ENCODE measurements at regions not wholly inside any gene's neighbourhood (a gene's known extent, or its start where the extent isn't known, plus 50 kb on each side); places are given as distances from the start of the nearest gene placed in this dataset.
A peak's percentile ranks its signal among the peaks of the same experiment; 100 is the strongest.

DNA sequence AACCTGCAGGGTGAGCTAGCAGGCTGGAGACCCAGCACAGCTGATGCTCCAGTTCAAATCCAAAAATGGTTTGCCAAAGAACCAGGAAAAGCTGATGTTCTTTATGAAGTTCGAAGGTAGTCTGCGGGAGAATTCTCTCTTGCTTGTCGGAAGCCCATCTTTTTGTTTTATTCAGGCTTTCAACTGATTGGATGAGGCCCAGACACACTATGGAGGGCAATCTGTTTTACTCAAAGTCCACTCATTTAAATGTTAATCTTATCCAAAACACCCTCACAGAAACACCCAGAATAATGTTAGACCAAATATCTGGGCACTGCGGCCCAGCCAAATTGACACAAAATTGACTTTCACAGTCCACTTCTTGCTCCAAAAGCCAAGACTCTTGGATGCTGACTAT, 105.6 kb upstream of the PMEPA1 start:
- no peak overlapping the region for H3K4me2 ChIP-seq
- POLR2A ChIA-PET: no interaction called here
- CTCF ChIA-PET: interaction anchor here (1.5 kb wide), 1 partner anchor 25 kb away, joined by 3 read pairs; no protein-coding TSS in a partner anchor
- H3K4me1 ChIP-seq: peaks cover 13% of the 10 kb centered on the region
- no peak for ATAC-seq
- no peak for DNase-seq (ENCODE audit: low read depth in 1 of 2, low spot score in 1 of 2)
- no peaks in the 10 kb centered on the region for H3K9me3 ChIP-seq
- TF ChIP-seq BCL3 (IDR thresholded peaks at IDR 0.05): no peak
- TF ChIP-seq ESRRA (IDR thresholded peaks at IDR 0.05; ENCODE audit: borderline replicate concordance, low read length): no peak
- TF ChIP-seq RARB (CRISPR knock-in tag; IDR thresholded peaks at IDR 0.05): no peak
- no peak for TF ChIP-seq PHF8 (IDR thresholded peaks at IDR 0.05; ENCODE audit: borderline replicate concordance, low read depth)
- no peak for TF ChIP-seq GATA3 (IDR thresholded peaks at IDR 0.05; ENCODE audit: borderline replicate concordance)
- TF ChIP-seq, protein P1, sequence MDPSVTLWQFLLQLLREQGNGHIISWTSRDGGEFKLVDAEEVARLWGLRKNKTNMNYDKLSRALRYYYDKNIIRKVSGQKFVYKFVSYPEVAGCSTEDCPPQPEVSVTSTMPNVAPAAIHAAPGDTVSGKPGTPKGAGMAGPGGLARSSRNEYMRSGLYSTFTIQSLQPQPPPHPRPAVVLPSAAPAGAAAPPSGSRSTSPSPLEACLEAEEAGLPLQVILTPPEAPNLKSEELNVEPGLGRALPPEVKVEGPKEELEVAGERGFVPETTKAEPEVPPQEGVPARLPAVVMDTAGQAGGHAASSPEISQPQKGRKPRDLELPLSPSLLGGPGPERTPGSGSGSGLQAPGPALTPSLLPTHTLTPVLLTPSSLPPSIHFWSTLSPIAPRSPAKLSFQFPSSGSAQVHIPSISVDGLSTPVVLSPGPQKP (IDR thresholded peaks at IDR 0.05; ENCODE audit: low read depth, low read length): no peak
- TF ChIP-seq HES2 (IDR thresholded peaks at IDR 0.05): no peak
- TF ChIP-seq ZNF302 (CRISPR knock-in tag; IDR thresholded peaks at IDR 0.05): no peak
- TF ChIP-seq CHD4 (IDR thresholded peaks at IDR 0.05; ENCODE audit: borderline replicate concordance): no peak
- no peak for TF ChIP-seq POLR2AphosphoS2 (conservative IDR thresholded peaks at IDR 0.05; ENCODE audit: low read length)
- no peak for TF ChIP-seq MYC (IDR thresholded peaks at IDR 0.05; ENCODE audit: borderline replicate concordance, low read length)
- TF ChIP-seq, protein P2, sequence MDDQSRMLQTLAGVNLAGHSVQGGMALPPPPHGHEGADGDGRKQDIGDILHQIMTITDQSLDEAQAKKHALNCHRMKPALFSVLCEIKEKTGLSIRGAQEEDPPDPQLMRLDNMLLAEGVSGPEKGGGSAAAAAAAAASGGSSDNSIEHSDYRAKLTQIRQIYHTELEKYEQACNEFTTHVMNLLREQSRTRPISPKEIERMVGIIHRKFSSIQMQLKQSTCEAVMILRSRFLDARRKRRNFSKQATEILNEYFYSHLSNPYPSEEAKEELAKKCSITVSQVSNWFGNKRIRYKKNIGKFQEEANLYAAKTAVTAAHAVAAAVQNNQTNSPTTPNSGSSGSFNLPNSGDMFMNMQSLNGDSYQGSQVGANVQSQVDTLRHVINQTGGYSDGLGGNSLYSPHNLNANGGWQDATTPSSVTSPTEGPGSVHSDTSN (IDR thresholded peaks at IDR 0.05): no peak
- no peak for TF ChIP-seq ZFP36 (IDR thresholded peaks at IDR 0.05; ENCODE audit: borderline replicate concordance, partially characterized antibody)
- TF ChIP-seq HOXB13 (CRISPR knock-in tag; IDR thresholded peaks at IDR 0.05; ENCODE audit: low read depth): no peak
- no peak for TF ChIP-seq HEYL (CRISPR knock-in tag; IDR thresholded peaks at IDR 0.05)
- TF ChIP-seq NR3C1 (IDR thresholded peaks at IDR 0.05): no peak
- TF ChIP-seq RAD21 (conservative IDR thresholded peaks at IDR 0.05 in 1 of 2, IDR thresholded peaks at IDR 0.05 in 1 of 2): no peak
- no peak for TF ChIP-seq HOXB5 (CRISPR knock-in tag; IDR thresholded peaks at IDR 0.05)
- TF ChIP-seq CEBPB (IDR thresholded peaks at IDR 0.05): no peak
- 85% methylated on average over 4 of the region's 4 CpGs for WGBS (ENCODE audit: missing lambda C conversion rate)
- no peak overlapping the region for H3K4me3 ChIP-seq
- no peak for FAIRE-seq
- no peak overlapping the region for H3K27ac ChIP-seq

DNA sequence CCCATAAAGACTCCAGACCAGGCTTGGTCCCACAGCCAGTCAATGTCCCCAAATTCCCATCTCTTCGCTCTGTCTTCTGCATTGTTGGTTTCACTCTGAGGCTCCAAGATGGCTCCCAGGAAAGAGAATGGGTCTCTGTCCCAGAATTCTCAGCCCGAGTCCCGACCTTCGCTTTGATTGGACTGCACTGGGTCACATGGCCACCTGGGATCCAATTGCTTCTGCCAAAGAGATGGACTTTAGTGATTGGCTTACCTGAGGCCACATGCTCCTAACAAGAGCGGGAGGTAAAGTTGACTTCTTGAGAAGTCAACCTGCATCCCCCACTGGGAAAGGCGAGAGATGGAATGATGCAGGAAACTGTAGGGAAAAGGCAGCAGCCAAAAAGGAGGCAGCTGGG, 104.7 kb upstream of the PMEPA1 start:
- Histone ChIP-seq H3K27ac (no peak overlapping the region), H3K9me3 (no peaks in the 10 kb centered on the region), H3K4me1 (peaks cover 22% of the 10 kb centered on the region), H3K4me3 (no peak overlapping the region), H3K4me2 (no peak overlapping the region)
- no peak for DNase-seq (ENCODE audit: low read depth in 1 of 2, low spot score in 1 of 2)
- FAIRE-seq: no peak
- no peak for ATAC-seq
- 95% methylated on average over 6 of the region's 6 CpGs for WGBS (ENCODE audit: missing lambda C conversion rate)
- TF ChIP-seq, protein P3, sequence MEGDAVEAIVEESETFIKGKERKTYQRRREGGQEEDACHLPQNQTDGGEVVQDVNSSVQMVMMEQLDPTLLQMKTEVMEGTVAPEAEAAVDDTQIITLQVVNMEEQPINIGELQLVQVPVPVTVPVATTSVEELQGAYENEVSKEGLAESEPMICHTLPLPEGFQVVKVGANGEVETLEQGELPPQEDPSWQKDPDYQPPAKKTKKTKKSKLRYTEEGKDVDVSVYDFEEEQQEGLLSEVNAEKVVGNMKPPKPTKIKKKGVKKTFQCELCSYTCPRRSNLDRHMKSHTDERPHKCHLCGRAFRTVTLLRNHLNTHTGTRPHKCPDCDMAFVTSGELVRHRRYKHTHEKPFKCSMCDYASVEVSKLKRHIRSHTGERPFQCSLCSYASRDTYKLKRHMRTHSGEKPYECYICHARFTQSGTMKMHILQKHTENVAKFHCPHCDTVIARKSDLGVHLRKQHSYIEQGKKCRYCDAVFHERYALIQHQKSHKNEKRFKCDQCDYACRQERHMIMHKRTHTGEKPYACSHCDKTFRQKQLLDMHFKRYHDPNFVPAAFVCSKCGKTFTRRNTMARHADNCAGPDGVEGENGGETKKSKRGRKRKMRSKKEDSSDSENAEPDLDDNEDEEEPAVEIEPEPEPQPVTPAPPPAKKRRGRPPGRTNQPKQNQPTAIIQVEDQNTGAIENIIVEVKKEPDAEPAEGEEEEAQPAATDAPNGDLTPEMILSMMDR (IDR thresholded peaks at IDR 0.05): no peak
- TF ChIP-seq, protein P4, sequence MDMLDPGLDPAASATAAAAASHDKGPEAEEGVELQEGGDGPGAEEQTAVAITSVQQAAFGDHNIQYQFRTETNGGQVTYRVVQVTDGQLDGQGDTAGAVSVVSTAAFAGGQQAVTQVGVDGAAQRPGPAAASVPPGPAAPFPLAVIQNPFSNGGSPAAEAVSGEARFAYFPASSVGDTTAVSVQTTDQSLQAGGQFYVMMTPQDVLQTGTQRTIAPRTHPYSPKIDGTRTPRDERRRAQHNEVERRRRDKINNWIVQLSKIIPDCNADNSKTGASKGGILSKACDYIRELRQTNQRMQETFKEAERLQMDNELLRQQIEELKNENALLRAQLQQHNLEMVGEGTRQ (IDR thresholded peaks at IDR 0.05): 0 out of 2 replicates have a peak, but pooled peaks have one; percentile 30
- no peak for TF ChIP-seq RCOR1 (IDR thresholded peaks at IDR 0.05; ENCODE audit: low read depth, low read length)
- ChIA-PET CTCF (interaction anchor here (1.5 kb wide), 1 partner anchor 26 kb away, joined by 3 read pairs; no protein-coding TSS in a partner anchor), POLR2A (no interaction called here)

Data from A549 (cell line).